WTC11 (cell line): ENCODE measurements at regions not wholly inside any gene's neighbourhood (a gene's known extent, or its start where the extent isn't known, plus 50 kb on each side); places are given as distances from the start of the nearest gene placed in this dataset.

ENCODE experiments used
- ATAC-seq: fragments of 200-7000 bp; cut with Tn5 transposase; 2 replicates; pipeline ENCODE4 v1.10.0; 2021; ENCODE audit warnings: mild to moderate bottlenecking, moderate library complexity
- CTCF ChIA-PET: fragments of 300-600 bp; sonication (Branson Sonifier 250); formaldehyde crosslinking; loops from one replicate; lab custom pipeline; 2021; ENCODE audit warnings: antibody characterized with exemption; lab: Charles Lee
- POLR2A ChIA-PET: fragments of 350-600 bp; sonication (Branson Sonifier 250); formaldehyde crosslinking; loops from one replicate; lab custom pipeline; 2021; ENCODE audit warnings: antibody characterized with exemption; lab: Charles Lee
- DNase-seq: peaks from one replicate; pipeline ENCODE4 v3.0.0; 2021; ENCODE audit warnings: low spot score
- H3K27ac Mint-ChIP-seq: 2 replicates; pipeline ENCODE4 v1.8.0; 2021; ENCODE audit warnings: mixed read lengths
- H3K27me3 Mint-ChIP-seq: 2 replicates; pipeline ENCODE4 v1.8.0; 2021; ENCODE audit warnings: low read depth, mild to moderate bottlenecking, moderate library complexity, mixed read lengths
- H3K36me3 Mint-ChIP-seq: 2 replicates; pipeline ENCODE4 v1.8.0; 2021; ENCODE audit warnings: mixed read lengths
- H3K4me1 Mint-ChIP-seq: 2 replicates; pipeline ENCODE4 v1.8.0; 2022; ENCODE audit warnings: mixed read lengths
- H3K4me3 Mint-ChIP-seq: 2 replicates; pipeline ENCODE4 v1.8.0; 2021; ENCODE audit warnings: mild to moderate bottlenecking, moderate library complexity, mixed read lengths
- H3K9me3 Mint-ChIP-seq: 2 replicates; pipeline ENCODE4 v1.8.0; 2021; ENCODE audit warnings: mixed read lengths
- ATF6 ChIP-seq: sonication (generic); formaldehyde crosslinking; IDR thresholded peaks from 2 replicates; pipeline ENCODE4 v1.8.1; 2023; ENCODE audit warnings: mild to moderate bottlenecking, missing genetic modification reagents
- EMX1 ChIP-seq: fragments of 250-450 bp; sonication (Bioruptor Pico); IDR thresholded peaks from 2 replicates; pipeline ENCODE4 v1.8.0; 2021; ENCODE audit warnings: mild to moderate bottlenecking
- ESRRA ChIP-seq: sonication (generic); formaldehyde crosslinking; IDR thresholded peaks from 2 replicates; pipeline ENCODE4 v1.8.1; 2022; ENCODE audit warnings: mild to moderate bottlenecking, missing genetic modification reagents, borderline replicate concordance
- IRF2 ChIP-seq: sonication (generic); formaldehyde crosslinking; IDR thresholded peaks from 2 replicates; pipeline ENCODE4 v1.8.0; 2022; ENCODE audit warnings: low read depth, missing genetic modification reagents, borderline replicate concordance
- JAZF1 ChIP-seq: fragments of 250-450 bp; sonication (Bioruptor Pico); IDR thresholded peaks from 2 replicates; pipeline ENCODE4 v1.9.0; 2021; ENCODE audit warnings: moderate library complexity, mild to moderate bottlenecking, inconsistent platforms
- MXD4 ChIP-seq: fragments of 250-450 bp; sonication (Bioruptor Pico); IDR thresholded peaks from 2 replicates; pipeline ENCODE4 v1.8.0; 2021; ENCODE audit warnings: mild to moderate bottlenecking, moderate library complexity, borderline replicate concordance
- NR1H2 ChIP-seq: sonication (generic); formaldehyde crosslinking; IDR thresholded peaks from 2 replicates; pipeline ENCODE4 v1.9.0; 2021; ENCODE audit warnings: mild to moderate bottlenecking, moderate library complexity, missing genetic modification reagents
- NR2C2 ChIP-seq: sonication (generic); formaldehyde crosslinking; IDR thresholded peaks from 2 replicates; pipeline ENCODE4 v1.8.0; 2022; ENCODE audit warnings: mild to moderate bottlenecking, missing genetic modification reagents
- OVOL2 ChIP-seq: fragments of 250-450 bp; sonication (Bioruptor Pico); IDR thresholded peaks from 2 replicates; pipeline ENCODE4 v1.9.0; 2021; ENCODE audit warnings: mild to moderate bottlenecking, borderline replicate concordance
- PRRX2 ChIP-seq: fragments of 250-450 bp; sonication (Bioruptor Pico); IDR thresholded peaks from 2 replicates; pipeline ENCODE4 v1.8.0; 2021; ENCODE audit warnings: mild to moderate bottlenecking
- SMAD3 ChIP-seq: sonication (generic); formaldehyde crosslinking; IDR thresholded peaks from 2 replicates; pipeline ENCODE4 v1.8.0; 2022; ENCODE audit warnings: missing genetic modification reagents, mild to moderate bottlenecking, borderline replicate concordance
- TEAD4 ChIP-seq: sonication (generic); formaldehyde crosslinking; IDR thresholded peaks from 2 replicates; pipeline ENCODE4 v1.8.0; 2022; ENCODE audit warnings: mild to moderate bottlenecking, missing genetic modification reagents
- ZNF138 ChIP-seq: sonication (generic); formaldehyde crosslinking; conservative IDR thresholded peaks from 2 replicates; pipeline ENCODE4 v1.8.1; 2022; ENCODE audit warnings: mild to moderate bottlenecking, moderate library complexity, missing genetic modification reagents
- TF ChIP-seq, protein P1 (sequence below): sonication (generic); formaldehyde crosslinking; IDR thresholded peaks from 2 replicates; pipeline ENCODE4 v1.8.0; 2022; ENCODE audit warnings: missing genetic modification reagents
- TF ChIP-seq, protein P2 (sequence below): sonication (generic); formaldehyde crosslinking; IDR thresholded peaks from 2 replicates; pipeline ENCODE4 v1.8.1; 2023; ENCODE audit warnings: mild to moderate bottlenecking, missing genetic modification reagents, moderate library complexity
- TF ChIP-seq, protein P3 (sequence below): sonication (generic); formaldehyde crosslinking; conservative IDR thresholded peaks from 2 replicates; pipeline ENCODE4 v1.8.1; 2022; ENCODE audit warnings: mild to moderate bottlenecking, missing genetic modification reagents
- TF ChIP-seq, protein P4 (sequence below): sonication (generic); formaldehyde crosslinking; IDR thresholded peaks from 2 replicates; pipeline ENCODE4 v1.8.0; 2023; ENCODE audit warnings: missing genetic modification reagents, mild to moderate bottlenecking, borderline replicate concordance
- TF ChIP-seq, protein P5 (sequence below): sonication (generic); formaldehyde crosslinking; IDR thresholded peaks from 2 replicates; pipeline ENCODE4 v1.8.1; 2023; ENCODE audit warnings: mild to moderate bottlenecking, missing genetic modification reagents, borderline replicate concordance
- TF ChIP-seq, protein P6 (sequence below): sonication (generic); formaldehyde crosslinking; IDR thresholded peaks from 2 replicates; pipeline ENCODE4 v1.8.1; 2022; ENCODE audit warnings: low read depth, missing genetic modification reagents, borderline replicate concordance

GRCh38 chr7:116431787-116432526, 67.6 kb upstream of the CAV2 start (continued):
- TF ChIP-seq, protein P1, sequence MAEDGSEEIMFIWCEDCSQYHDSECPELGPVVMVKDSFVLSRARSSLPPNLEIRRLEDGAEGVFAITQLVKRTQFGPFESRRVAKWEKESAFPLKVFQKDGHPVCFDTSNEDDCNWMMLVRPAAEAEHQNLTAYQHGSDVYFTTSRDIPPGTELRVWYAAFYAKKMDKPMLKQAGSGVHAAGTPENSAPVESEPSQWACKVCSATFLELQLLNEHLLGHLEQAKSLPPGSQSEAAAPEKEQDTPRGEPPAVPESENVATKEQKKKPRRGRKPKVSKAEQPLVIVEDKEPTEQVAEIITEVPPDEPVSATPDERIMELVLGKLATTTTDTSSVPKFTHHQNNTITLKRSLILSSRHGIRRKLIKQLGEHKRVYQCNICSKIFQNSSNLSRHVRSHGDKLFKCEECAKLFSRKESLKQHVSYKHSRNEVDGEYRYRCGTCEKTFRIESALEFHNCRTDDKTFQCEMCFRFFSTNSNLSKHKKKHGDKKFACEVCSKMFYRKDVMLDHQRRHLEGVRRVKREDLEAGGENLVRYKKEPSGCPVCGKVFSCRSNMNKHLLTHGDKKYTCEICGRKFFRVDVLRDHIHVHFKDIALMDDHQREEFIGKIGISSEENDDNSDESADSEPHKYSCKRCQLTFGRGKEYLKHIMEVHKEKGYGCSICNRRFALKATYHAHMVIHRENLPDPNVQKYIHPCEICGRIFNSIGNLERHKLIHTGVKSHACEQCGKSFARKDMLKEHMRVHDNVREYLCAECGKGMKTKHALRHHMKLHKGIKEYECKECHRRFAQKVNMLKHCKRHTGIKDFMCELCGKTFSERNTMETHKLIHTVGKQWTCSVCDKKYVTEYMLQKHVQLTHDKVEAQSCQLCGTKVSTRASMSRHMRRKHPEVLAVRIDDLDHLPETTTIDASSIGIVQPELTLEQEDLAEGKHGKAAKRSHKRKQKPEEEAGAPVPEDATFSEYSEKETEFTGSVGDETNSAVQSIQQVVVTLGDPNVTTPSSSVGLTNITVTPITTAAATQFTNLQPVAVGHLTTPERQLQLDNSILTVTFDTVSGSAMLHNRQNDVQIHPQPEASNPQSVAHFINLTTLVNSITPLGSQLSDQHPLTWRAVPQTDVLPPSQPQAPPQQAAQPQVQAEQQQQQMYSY, result no peak
- TF ChIP-seq, protein P2, sequence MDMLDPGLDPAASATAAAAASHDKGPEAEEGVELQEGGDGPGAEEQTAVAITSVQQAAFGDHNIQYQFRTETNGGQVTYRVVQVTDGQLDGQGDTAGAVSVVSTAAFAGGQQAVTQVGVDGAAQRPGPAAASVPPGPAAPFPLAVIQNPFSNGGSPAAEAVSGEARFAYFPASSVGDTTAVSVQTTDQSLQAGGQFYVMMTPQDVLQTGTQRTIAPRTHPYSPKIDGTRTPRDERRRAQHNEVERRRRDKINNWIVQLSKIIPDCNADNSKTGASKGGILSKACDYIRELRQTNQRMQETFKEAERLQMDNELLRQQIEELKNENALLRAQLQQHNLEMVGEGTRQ (CRISPR knock-in tag), result no peak
- TF ChIP-seq PRRX2 (CRISPR knock-in tag), result no peak
- no peak for TF ChIP-seq IRF2 (CRISPR knock-in tag)

DNA sequence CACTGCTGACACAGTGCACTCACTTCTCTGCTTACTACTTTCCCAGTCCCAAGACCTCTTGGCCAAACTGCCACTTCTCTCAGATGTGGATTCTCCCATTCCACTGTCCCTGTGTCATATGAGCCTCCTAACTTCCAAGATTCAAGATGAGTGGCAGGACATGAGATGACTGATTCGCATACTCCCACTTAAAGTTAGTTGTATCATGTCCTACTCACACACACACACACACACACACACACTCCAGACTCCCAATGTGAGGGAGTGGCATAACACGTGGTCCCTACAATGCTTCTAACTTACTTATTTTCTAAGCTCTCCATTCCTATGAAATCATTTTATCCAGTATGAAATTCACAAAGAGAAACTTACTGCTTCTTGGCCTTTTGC, 67.0 kb upstream of the CAV2 start:
- ChIA-PET CTCF (no interaction called here), POLR2A (no interaction called here)
- DNase-seq, result no peak
- Mint-ChIP-seq H3K4me1 (no peaks in the 10 kb centered on the region), H3K9me3 (no peaks in the 10 kb centered on the region), H3K27me3 (no peaks in the 10 kb centered on the region), H3K36me3 (no peaks in the 10 kb centered on the region), H3K27ac (no peak overlapping the region), H3K4me3 (no peak overlapping the region)
- ATAC-seq, result no peak
- TF ChIP-seq, protein P3, sequence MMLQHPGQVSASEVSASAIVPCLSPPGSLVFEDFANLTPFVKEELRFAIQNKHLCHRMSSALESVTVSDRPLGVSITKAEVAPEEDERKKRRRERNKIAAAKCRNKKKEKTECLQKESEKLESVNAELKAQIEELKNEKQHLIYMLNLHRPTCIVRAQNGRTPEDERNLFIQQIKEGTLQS, result no peak
- TF ChIP-seq OVOL2 (CRISPR knock-in tag) (no peak), NR2C2 (no peak), TEAD4 (CRISPR knock-in tag) (no peak), ATF6 (CRISPR knock-in tag) (no peak), ESRRA (no peak), JAZF1 (CRISPR knock-in tag) (no peak), ZNF138 (CRISPR knock-in tag) (no peak), MXD4 (no peak), SMAD3 (CRISPR knock-in tag) (no peak), EMX1 (CRISPR knock-in tag) (no peak), NR1H2 (no peak)
- TF ChIP-seq, protein P4, sequence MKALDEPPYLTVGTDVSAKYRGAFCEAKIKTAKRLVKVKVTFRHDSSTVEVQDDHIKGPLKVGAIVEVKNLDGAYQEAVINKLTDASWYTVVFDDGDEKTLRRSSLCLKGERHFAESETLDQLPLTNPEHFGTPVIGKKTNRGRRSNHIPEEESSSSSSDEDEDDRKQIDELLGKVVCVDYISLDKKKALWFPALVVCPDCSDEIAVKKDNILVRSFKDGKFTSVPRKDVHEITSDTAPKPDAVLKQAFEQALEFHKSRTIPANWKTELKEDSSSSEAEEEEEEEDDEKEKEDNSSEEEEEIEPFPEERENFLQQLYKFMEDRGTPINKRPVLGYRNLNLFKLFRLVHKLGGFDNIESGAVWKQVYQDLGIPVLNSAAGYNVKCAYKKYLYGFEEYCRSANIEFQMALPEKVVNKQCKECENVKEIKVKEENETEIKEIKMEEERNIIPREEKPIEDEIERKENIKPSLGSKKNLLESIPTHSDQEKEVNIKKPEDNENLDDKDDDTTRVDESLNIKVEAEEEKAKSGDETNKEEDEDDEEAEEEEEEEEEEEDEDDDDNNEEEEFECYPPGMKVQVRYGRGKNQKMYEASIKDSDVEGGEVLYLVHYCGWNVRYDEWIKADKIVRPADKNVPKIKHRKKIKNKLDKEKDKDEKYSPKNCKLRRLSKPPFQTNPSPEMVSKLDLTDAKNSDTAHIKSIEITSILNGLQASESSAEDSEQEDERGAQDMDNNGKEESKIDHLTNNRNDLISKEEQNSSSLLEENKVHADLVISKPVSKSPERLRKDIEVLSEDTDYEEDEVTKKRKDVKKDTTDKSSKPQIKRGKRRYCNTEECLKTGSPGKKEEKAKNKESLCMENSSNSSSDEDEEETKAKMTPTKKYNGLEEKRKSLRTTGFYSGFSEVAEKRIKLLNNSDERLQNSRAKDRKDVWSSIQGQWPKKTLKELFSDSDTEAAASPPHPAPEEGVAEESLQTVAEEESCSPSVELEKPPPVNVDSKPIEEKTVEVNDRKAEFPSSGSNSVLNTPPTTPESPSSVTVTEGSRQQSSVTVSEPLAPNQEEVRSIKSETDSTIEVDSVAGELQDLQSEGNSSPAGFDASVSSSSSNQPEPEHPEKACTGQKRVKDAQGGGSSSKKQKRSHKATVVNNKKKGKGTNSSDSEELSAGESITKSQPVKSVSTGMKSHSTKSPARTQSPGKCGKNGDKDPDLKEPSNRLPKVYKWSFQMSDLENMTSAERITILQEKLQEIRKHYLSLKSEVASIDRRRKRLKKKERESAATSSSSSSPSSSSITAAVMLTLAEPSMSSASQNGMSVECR (CRISPR knock-in tag), result no peak
- TF ChIP-seq, protein P5, sequence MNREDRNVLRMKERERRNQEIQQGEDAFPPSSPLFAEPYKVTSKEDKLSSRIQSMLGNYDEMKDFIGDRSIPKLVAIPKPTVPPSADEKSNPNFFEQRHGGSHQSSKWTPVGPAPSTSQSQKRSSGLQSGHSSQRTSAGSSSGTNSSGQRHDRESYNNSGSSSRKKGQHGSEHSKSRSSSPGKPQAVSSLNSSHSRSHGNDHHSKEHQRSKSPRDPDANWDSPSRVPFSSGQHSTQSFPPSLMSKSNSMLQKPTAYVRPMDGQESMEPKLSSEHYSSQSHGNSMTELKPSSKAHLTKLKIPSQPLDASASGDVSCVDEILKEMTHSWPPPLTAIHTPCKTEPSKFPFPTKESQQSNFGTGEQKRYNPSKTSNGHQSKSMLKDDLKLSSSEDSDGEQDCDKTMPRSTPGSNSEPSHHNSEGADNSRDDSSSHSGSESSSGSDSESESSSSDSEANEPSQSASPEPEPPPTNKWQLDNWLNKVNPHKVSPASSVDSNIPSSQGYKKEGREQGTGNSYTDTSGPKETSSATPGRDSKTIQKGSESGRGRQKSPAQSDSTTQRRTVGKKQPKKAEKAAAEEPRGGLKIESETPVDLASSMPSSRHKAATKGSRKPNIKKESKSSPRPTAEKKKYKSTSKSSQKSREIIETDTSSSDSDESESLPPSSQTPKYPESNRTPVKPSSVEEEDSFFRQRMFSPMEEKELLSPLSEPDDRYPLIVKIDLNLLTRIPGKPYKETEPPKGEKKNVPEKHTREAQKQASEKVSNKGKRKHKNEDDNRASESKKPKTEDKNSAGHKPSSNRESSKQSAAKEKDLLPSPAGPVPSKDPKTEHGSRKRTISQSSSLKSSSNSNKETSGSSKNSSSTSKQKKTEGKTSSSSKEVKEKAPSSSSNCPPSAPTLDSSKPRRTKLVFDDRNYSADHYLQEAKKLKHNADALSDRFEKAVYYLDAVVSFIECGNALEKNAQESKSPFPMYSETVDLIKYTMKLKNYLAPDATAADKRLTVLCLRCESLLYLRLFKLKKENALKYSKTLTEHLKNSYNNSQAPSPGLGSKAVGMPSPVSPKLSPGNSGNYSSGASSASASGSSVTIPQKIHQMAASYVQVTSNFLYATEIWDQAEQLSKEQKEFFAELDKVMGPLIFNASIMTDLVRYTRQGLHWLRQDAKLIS (CRISPR knock-in tag), result no peak
- TF ChIP-seq, protein P6, sequence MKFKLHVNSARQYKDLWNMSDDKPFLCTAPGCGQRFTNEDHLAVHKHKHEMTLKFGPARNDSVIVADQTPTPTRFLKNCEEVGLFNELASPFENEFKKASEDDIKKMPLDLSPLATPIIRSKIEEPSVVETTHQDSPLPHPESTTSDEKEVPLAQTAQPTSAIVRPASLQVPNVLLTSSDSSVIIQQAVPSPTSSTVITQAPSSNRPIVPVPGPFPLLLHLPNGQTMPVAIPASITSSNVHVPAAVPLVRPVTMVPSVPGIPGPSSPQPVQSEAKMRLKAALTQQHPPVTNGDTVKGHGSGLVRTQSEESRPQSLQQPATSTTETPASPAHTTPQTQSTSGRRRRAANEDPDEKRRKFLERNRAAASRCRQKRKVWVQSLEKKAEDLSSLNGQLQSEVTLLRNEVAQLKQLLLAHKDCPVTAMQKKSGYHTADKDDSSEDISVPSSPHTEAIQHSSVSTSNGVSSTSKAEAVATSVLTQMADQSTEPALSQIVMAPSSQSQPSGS, result no peak
